Thoracic aorta (tissue), 2 donors: ENCODE measurements at regions not wholly inside any gene's neighbourhood (a gene's known extent, or its start where the extent isn't known, plus 50 kb on each side); places are given as distances from the start of the nearest gene placed in this dataset.

Experiments used
- ATAC-seq: fragments of 150-250 bp; one replicate; pipeline ENCODE4 v1.8.0; 2017; ENCODE audit warnings: low read depth; ENCODE audit not compliant: insufficient number of reproducible peaks, low FRiP score
- DNase-seq: peaks from one replicate; pipeline ENCODE4 v3.0.0-alpha.2; 2020; ENCODE audit warnings: low spot score
- H3K27ac ChIP-seq, 2 donors: fragments of 200-600 bp; sonication (generic); 1 replicate in 1 of 2; 2 replicates in 1 of 2; pipeline ENCODE4 v1.5.1; 2016; ENCODE audit warnings: mild to moderate bottlenecking in 2 of 2, moderate library complexity in 2 of 2
- H3K27me3 ChIP-seq: fragments of 200-600 bp; sonication (generic); replicated peaks from 2 replicates; pipeline ENCODE4 v1.6.0; 2016; ENCODE audit warnings: mild to moderate bottlenecking; ENCODE audit not compliant: insufficient read depth
- H3K36me3 ChIP-seq: fragments of 200-600 bp; sonication (generic); one replicate; pipeline ENCODE4 v1.5.1; 2016
- H3K4me1 ChIP-seq, 2 donors: fragments of 200-600 bp; sonication (generic); 1 replicate in 1 of 2; 2 replicates in 1 of 2; pipeline versions ENCODE4 v1.5.1 to v1.6.0; 2016; ENCODE audit warnings: low read depth in 2 of 2, mild to moderate bottlenecking in 1 of 2; ENCODE audit not compliant: control insufficient read depth in 1 of 2
- H3K4me3 ChIP-seq: fragments of 200-600 bp; sonication (generic); 2 replicates; pipeline ENCODE4 v1.5.1; 2016; ENCODE audit warnings: mild to moderate bottlenecking
- H3K9me3 ChIP-seq: fragments of 200-600 bp; sonication (generic); 2 replicates; pipeline ENCODE4 v1.5.1; 2016
- TF ChIP-seq, protein P1 (sequence below): fragments of 200-600 bp; sonication (generic); IDR thresholded peaks from one replicate; pipeline ENCODE4 v1.5.1; 2019; ENCODE audit warnings: antibody characterized with exemption

- no peaks in the 10 kb centered on the region for H3K9me3 ChIP-seq
- TF ChIP-seq, protein P1, sequence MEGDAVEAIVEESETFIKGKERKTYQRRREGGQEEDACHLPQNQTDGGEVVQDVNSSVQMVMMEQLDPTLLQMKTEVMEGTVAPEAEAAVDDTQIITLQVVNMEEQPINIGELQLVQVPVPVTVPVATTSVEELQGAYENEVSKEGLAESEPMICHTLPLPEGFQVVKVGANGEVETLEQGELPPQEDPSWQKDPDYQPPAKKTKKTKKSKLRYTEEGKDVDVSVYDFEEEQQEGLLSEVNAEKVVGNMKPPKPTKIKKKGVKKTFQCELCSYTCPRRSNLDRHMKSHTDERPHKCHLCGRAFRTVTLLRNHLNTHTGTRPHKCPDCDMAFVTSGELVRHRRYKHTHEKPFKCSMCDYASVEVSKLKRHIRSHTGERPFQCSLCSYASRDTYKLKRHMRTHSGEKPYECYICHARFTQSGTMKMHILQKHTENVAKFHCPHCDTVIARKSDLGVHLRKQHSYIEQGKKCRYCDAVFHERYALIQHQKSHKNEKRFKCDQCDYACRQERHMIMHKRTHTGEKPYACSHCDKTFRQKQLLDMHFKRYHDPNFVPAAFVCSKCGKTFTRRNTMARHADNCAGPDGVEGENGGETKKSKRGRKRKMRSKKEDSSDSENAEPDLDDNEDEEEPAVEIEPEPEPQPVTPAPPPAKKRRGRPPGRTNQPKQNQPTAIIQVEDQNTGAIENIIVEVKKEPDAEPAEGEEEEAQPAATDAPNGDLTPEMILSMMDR, result no peak
- no peak for ATAC-seq
Measured at GRCh38 chr6:140059947-140060346, 685.5 kb upstream of the CITED2 start.

DNA sequence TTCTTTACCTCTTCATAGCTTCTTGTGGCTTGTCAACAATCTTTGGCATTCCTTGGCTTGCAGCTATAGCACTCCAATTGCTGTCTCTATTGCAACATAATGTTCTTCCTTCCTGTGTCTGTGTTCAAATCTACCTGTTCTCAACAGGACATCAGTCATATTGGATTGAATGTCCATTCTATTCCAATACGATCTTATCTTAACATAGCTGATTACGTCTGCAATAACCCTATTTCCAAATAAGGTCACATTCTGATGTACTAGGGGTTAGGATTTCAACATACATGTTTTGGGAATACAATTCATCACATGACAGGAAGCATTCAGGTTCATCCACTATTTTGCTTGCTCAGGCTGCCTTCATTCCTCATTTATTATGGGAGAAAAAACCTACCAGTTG, 684.4 kb upstream of the CITED2 start:
- H3K9me3 ChIP-seq, result no peaks in the 10 kb centered on the region
- no peaks in the 10 kb centered on the region for H3K27me3 ChIP-seq
- H3K27ac ChIP-seq, result no peak overlapping the region
- H3K36me3 ChIP-seq, result no peaks in the 10 kb centered on the region
- peaks cover 15 to 18% of the 10 kb centered on the region in 2 donors for H3K4me1 ChIP-seq
- no peak overlapping the region for H3K4me3 ChIP-seq
- TF ChIP-seq, protein P1, result no peak
- ATAC-seq, result no peak
- DNase-seq, result no peak

More at GRCh38 chr6:140059947-140060346, 685.5 kb upstream of the CITED2 start:
- H3K4me3 ChIP-seq, result no peak overlapping the region
- H3K4me1 ChIP-seq, result peaks cover 15 to 18% of the 10 kb centered on the region in 2 donors
- no peak for DNase-seq
- H3K27me3 ChIP-seq, result no peaks in the 10 kb centered on the region
- no peaks in the 10 kb centered on the region for H3K36me3 ChIP-seq
- no peak overlapping the region for H3K27ac ChIP-seq

DNA sequence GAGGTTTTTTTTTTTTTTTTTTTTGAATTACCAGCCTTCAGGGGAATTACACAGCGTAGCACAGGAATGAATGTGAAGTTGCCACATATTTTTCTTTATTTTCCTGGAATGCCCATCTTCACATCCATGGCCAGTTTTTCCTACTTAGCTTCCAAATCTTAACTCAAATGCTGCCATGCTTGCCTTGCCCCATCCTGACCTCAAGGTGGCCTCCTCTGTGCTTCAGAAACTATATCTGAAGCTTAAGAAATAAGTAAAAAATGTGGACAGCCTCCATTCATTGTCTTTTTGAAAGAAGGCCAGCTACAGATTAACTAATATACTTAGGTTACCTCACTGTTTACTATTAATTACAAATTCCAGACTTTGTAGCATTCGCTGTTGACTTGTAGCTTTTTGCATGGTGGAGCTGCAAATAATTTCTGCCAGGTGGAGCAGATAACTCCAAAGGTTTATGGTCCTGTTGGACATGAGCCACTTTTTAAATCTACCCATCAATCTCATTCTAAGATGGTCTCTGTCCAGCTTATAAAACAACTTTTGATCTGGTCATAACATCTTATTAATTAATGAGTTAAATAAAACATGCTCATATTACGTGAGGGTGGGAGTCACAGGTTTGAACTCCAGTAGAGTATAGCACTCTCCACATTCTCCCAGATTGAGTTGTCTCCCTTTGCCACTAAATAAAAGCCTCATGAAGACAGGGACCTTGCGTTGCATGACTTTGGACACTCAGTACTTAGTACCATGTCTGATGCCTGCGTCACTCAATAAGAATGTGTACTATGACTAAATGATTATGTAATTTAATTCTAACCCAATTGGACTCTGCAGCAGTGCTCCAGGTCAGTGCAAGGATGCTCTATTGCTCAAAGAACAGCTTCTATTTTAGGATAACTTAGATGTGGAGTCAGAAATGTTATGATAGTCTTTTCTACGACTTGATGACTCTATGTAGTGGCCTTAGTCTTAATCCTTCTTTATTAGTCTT, 678.6 kb upstream of the CITED2 start:
- Histone ChIP-seq H3K4me1 (no peaks in the 10 kb centered on the region), H3K9me3 (no peaks in the 10 kb centered on the region), H3K27ac (no peak overlapping the region), H3K36me3 (no peaks in the 10 kb centered on the region), H3K4me3 (no peak overlapping the region), H3K27me3 (no peaks in the 10 kb centered on the region)
- no peak for ATAC-seq
- no peak for DNase-seq
- TF ChIP-seq, protein P1, result no peak

GRCh38 chr6:140051521-140052512, 677.4 kb upstream of the CITED2 start:
- Histone ChIP-seq H3K4me3 (no peak overlapping the region), H3K27me3 (no peaks in the 10 kb centered on the region), H3K4me1 (no peaks in the 10 kb centered on the region), H3K27ac (no peak overlapping the region), H3K36me3 (no peaks in the 10 kb centered on the region), H3K9me3 (no peaks in the 10 kb centered on the region)
- TF ChIP-seq, protein P1, result no peak
- DNase-seq (no peak), ATAC-seq (no peak)
